RWPE2 (cell line): ENCODE measurements at regions not wholly inside any gene's neighbourhood (a gene's known extent, or its start where the extent isn't known, plus 50 kb on each side); places are given as distances from the start of the nearest gene placed in this dataset.

Experiments used
- ATAC-seq: fragments of 200-7000 bp; cut with Tn5 transposase; 3 replicates; pipeline ENCODE4 v1.9.1; 2021; ENCODE audit warnings: low read depth
- DNase-seq: peaks from one replicate; pipeline ENCODE4 v3.0.0-alpha.2; 2020; ENCODE audit warnings: low spot score
- H3K27ac ChIP-seq: fragments of 450-650 bp; 2 replicates; pipeline ENCODE4 v1.5.1; 2017; ENCODE audit warnings: mild to moderate bottlenecking; ENCODE audit not compliant: poor library complexity, severe bottlenecking
- H3K27me3 ChIP-seq: fragments of 250-450 bp; sonication (Bioruptor Pico); 2 replicates; pipeline ENCODE4 v1.5.1; 2021; ENCODE audit warnings: mild to moderate bottlenecking, moderate library complexity; ENCODE audit not compliant: insufficient read depth, poor library complexity, severe bottlenecking
- H3K36me3 ChIP-seq: fragments of 250-450 bp; sonication (Bioruptor Pico); 2 replicates; pipeline ENCODE4 v1.5.1; 2020; ENCODE audit warnings: low read depth, mild to moderate bottlenecking, moderate library complexity
- H3K4me1 ChIP-seq: fragments of 250-450 bp; sonication (Bioruptor Pico); 2 replicates; pipeline ENCODE4 v1.5.1; 2021; ENCODE audit warnings: mild to moderate bottlenecking, moderate library complexity; ENCODE audit not compliant: insufficient read depth, poor library complexity, severe bottlenecking
- H3K4me3 ChIP-seq: fragments of 250-450 bp; sonication (Bioruptor Pico); 2 replicates; pipeline ENCODE4 v1.5.1; 2021; ENCODE audit warnings: mild to moderate bottlenecking, moderate library complexity; ENCODE audit not compliant: severe bottlenecking
- H3K9me3 ChIP-seq: fragments of 250-450 bp; sonication (Bioruptor Pico); 2 replicates; pipeline ENCODE4 v1.5.1; 2021; ENCODE audit warnings: mild to moderate bottlenecking, moderate library complexity; ENCODE audit not compliant: severe bottlenecking
- TF ChIP-seq, protein P1 (sequence below): fragments of 450-650 bp; IDR thresholded peaks from one replicate; pipeline ENCODE4 v1.5.1; 2017; ENCODE audit warnings: mild to moderate bottlenecking, moderate library complexity; ENCODE audit not compliant: poor library complexity, severe bottlenecking

- no peak for ATAC-seq
- H3K4me1 ChIP-seq: peaks cover 11% of the 10 kb centered on the region
- H3K27ac ChIP-seq: no peak overlapping the region
- DNase-seq: no peak
- no peak overlapping the region for H3K4me3 ChIP-seq
- H3K9me3 ChIP-seq: no peaks in the 10 kb centered on the region
- TF ChIP-seq, protein P1, sequence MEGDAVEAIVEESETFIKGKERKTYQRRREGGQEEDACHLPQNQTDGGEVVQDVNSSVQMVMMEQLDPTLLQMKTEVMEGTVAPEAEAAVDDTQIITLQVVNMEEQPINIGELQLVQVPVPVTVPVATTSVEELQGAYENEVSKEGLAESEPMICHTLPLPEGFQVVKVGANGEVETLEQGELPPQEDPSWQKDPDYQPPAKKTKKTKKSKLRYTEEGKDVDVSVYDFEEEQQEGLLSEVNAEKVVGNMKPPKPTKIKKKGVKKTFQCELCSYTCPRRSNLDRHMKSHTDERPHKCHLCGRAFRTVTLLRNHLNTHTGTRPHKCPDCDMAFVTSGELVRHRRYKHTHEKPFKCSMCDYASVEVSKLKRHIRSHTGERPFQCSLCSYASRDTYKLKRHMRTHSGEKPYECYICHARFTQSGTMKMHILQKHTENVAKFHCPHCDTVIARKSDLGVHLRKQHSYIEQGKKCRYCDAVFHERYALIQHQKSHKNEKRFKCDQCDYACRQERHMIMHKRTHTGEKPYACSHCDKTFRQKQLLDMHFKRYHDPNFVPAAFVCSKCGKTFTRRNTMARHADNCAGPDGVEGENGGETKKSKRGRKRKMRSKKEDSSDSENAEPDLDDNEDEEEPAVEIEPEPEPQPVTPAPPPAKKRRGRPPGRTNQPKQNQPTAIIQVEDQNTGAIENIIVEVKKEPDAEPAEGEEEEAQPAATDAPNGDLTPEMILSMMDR: no peak
- H3K36me3 ChIP-seq: no peaks in the 10 kb centered on the region
- no peaks in the 10 kb centered on the region for H3K27me3 ChIP-seq
Observed at GRCh38 chr16:77588389-77588788, 133.9 kb upstream of the NUDT7 start.

DNA sequence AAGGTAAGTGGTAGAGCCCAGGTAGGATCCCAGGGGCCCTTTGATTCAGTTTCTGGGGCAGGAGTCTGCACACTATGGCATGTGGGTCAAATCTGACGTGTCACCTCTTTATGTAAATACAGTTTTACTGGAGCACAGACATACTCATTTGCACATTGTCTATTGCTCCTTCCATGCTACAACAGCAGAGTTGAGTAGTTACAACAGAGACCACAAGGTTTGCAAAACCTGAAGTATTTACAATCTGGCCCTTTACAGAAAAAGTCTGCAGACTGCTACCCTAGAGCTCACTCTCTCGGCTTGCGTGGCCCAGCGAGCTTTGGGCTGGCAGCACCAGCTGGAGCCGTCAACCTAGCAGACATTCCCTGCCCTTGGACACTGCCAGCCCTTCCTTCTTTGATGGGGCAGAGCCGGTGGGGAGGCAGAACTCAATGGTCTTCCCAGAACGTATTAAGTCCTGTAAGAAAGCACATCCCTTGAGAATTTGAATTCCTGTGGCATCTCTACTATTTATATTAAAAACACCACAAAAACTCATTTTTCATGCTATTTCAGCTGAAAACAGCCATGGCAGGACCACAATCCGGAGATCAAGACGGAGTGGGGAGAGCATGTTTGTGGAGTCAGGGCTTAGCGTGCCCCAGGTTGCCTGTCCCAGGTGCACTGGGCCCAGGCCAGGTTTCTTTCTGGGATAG lies 133.1 kb upstream of the NUDT7 start:
- DNase-seq (no peak), ATAC-seq (no peak)
- TF ChIP-seq, protein P1: no peak
- H3K36me3 ChIP-seq: no peaks in the 10 kb centered on the region
- no peaks in the 10 kb centered on the region for H3K9me3 ChIP-seq
- no peak overlapping the region for H3K4me3 ChIP-seq
- no peak overlapping the region for H3K27ac ChIP-seq
- H3K27me3 ChIP-seq: no peaks in the 10 kb centered on the region
- H3K4me1 ChIP-seq: peaks cover 11% of the 10 kb centered on the region

- H3K9me3 ChIP-seq: no peaks in the 10 kb centered on the region
- H3K27me3 ChIP-seq: no peaks in the 10 kb centered on the region
- ATAC-seq: no peak
Observed at GRCh38 chr16:77590707-77591106, 131.6 kb upstream of the NUDT7 start.

GRCh38 chr16:77591347-77591746 lies 131.0 kb upstream of the NUDT7 start:
- Histone ChIP-seq H3K9me3 (no peaks in the 10 kb centered on the region), H3K27ac (no peak overlapping the region), H3K27me3 (no peaks in the 10 kb centered on the region), H3K4me3 (no peak overlapping the region), H3K36me3 (no peaks in the 10 kb centered on the region), H3K4me1 (peaks cover 7% of the 10 kb centered on the region)
- TF ChIP-seq, protein P1: no peak
- DNase-seq: no peak
- ATAC-seq: no peak

More at GRCh38 chr16:77590707-77591106, 131.6 kb upstream of the NUDT7 start:
- H3K36me3 ChIP-seq: no peaks in the 10 kb centered on the region
- H3K27ac ChIP-seq: no peak overlapping the region
- TF ChIP-seq, protein P1: no peak
- DNase-seq: no peak
- H3K4me1 ChIP-seq: peaks cover 8% of the 10 kb centered on the region
- no peak overlapping the region for H3K4me3 ChIP-seq

- DNase-seq: no peak
- no peak for ATAC-seq
- H3K4me1 ChIP-seq: peaks cover 10% of the 10 kb centered on the region
- TF ChIP-seq, protein P1: no peak
- no peak overlapping the region for H3K4me3 ChIP-seq
- H3K9me3 ChIP-seq: no peaks in the 10 kb centered on the region
- no peaks in the 10 kb centered on the region for H3K36me3 ChIP-seq
- H3K27ac ChIP-seq: no peak overlapping the region
- no peaks in the 10 kb centered on the region for H3K27me3 ChIP-seq
Observed at GRCh38 chr16:77592021-77592420, 130.3 kb upstream of the NUDT7 start.
